Activated CD8-positive, alpha-beta memory T cell treated with anti-CD3 and anti-CD28 coated beads, Interleukin-2, amount 10 ng/mL, durations not matched to agents 7 days and 5 days (primary cell): ENCODE measurements at regions not wholly inside any gene's neighbourhood (a gene's known extent, or its start where the extent isn't known, plus 50 kb on each side); places are given as distances from the start of the nearest gene placed in this dataset.

ENCODE experiments used
- ATAC-seq: fragments of 150-1000 bp; cut with Tn5 transposase; one replicate; pipeline ENCODE4 v1.10.0; 2021; ENCODE audit warnings: moderate library complexity
- CTCF ChIA-PET: fragments of 350-600 bp; sonication (Branson Sonifier 250); formaldehyde crosslinking; loops from one replicate; lab custom pipeline; 2021; ENCODE audit warnings: antibody characterized with exemption; lab: Charles Lee
- DNase-seq: peaks from one replicate; pipeline ENCODE4 v3.0.0-alpha.2; 2020
- H3K27ac Mint-ChIP-seq: one replicate; pipeline ENCODE4 v1.8.0; 2021; ENCODE audit warnings: mild to moderate bottlenecking, mixed read lengths
- H3K27me3 Mint-ChIP-seq: one replicate; pipeline ENCODE4 v1.8.0; 2021; ENCODE audit warnings: mixed read lengths
- H3K36me3 Mint-ChIP-seq: one replicate; pipeline ENCODE4 v1.8.0; 2021; ENCODE audit warnings: mild to moderate bottlenecking, mixed read lengths
- H3K4me1 Mint-ChIP-seq: one replicate; pipeline ENCODE4 v1.8.0; 2021; ENCODE audit warnings: mixed read lengths
- H3K4me3 Mint-ChIP-seq: one replicate; pipeline ENCODE4 v1.8.0; 2021; ENCODE audit warnings: mild to moderate bottlenecking, moderate library complexity, mixed read lengths
- H3K9me3 Mint-ChIP-seq: one replicate; pipeline ENCODE4 v1.8.0; 2022; ENCODE audit warnings: low read depth, mixed read lengths

GRCh38 chr5:107121793-107122519 lies 548.8 kb downstream of the EFNA5 start:
- Mint-ChIP-seq H3K27ac (no peak overlapping the region), H3K4me3 (no peak overlapping the region), H3K36me3 (no peaks in the 10 kb centered on the region), H3K9me3 (no peaks in the 10 kb centered on the region), H3K27me3 (no peaks in the 10 kb centered on the region), H3K4me1 (no peaks in the 10 kb centered on the region)
- DNase-seq (no peak), ATAC-seq (no peak)
- CTCF ChIA-PET, result no interaction called here

GRCh38 chr5:107119656-107120055 lies 551.1 kb downstream of the EFNA5 start:
- DNase-seq (no peak), ATAC-seq (no peak)
- H3K4me3 Mint-ChIP-seq, result no peak overlapping the region
- no peaks in the 10 kb centered on the region for H3K9me3 Mint-ChIP-seq
- CTCF ChIA-PET, result no interaction called here
- no peak overlapping the region for H3K27ac Mint-ChIP-seq
- no peaks in the 10 kb centered on the region for H3K27me3 Mint-ChIP-seq
- H3K36me3 Mint-ChIP-seq, result no peaks in the 10 kb centered on the region
- H3K4me1 Mint-ChIP-seq, result no peaks in the 10 kb centered on the region

- no peaks in the 10 kb centered on the region for H3K36me3 Mint-ChIP-seq
- H3K4me1 Mint-ChIP-seq, result no peaks in the 10 kb centered on the region
- ATAC-seq (no peak), DNase-seq (no peak)
- H3K9me3 Mint-ChIP-seq, result no peaks in the 10 kb centered on the region
- H3K27me3 Mint-ChIP-seq, result no peaks in the 10 kb centered on the region
- H3K27ac Mint-ChIP-seq, result no peak overlapping the region
- CTCF ChIA-PET, result no interaction called here
- no peak overlapping the region for H3K4me3 Mint-ChIP-seq
Observed at GRCh38 chr5:107118184-107119019, 552.3 kb downstream of the EFNA5 start.

- Mint-ChIP-seq H3K4me3 (no peak overlapping the region), H3K36me3 (no peaks in the 10 kb centered on the region), H3K9me3 (peaks cover 2% of the 10 kb centered on the region), H3K27me3 (no peaks in the 10 kb centered on the region), H3K4me1 (no peaks in the 10 kb centered on the region), H3K27ac (no peak overlapping the region)
- ATAC-seq (no peak), DNase-seq (no peak)
- CTCF ChIA-PET, result no interaction called here
Observed at GRCh38 chr5:107112216-107112615, 558.5 kb downstream of the EFNA5 start.

GRCh38 chr5:107104040-107104995 lies 566.4 kb downstream of the EFNA5 start:
- Mint-ChIP-seq H3K36me3 (no peaks in the 10 kb centered on the region), H3K4me1 (no peaks in the 10 kb centered on the region), H3K27ac (no peak overlapping the region), H3K4me3 (no peak overlapping the region), H3K27me3 (no peaks in the 10 kb centered on the region), H3K9me3 (no peaks in the 10 kb centered on the region)
- CTCF ChIA-PET, result no interaction called here
- DNase-seq (no peak), ATAC-seq (no peak)

GRCh38 chr5:107103522-107103921 lies 567.2 kb downstream of the EFNA5 start:
- Mint-ChIP-seq H3K4me3 (no peak overlapping the region), H3K36me3 (no peaks in the 10 kb centered on the region), H3K27ac (no peak overlapping the region), H3K9me3 (no peaks in the 10 kb centered on the region), H3K4me1 (no peaks in the 10 kb centered on the region), H3K27me3 (no peaks in the 10 kb centered on the region)
- no peak for ATAC-seq
- DNase-seq, result no peak
- CTCF ChIA-PET, result no interaction called here

GRCh38 chr5:107100121-107100520 lies 570.6 kb downstream of the EFNA5 start:
- no peak for ATAC-seq
- H3K27ac Mint-ChIP-seq, result no peak overlapping the region
- no peaks in the 10 kb centered on the region for H3K9me3 Mint-ChIP-seq
- no peaks in the 10 kb centered on the region for H3K36me3 Mint-ChIP-seq
- CTCF ChIA-PET, result no interaction called here
- DNase-seq, result no peak
- H3K4me1 Mint-ChIP-seq, result no peaks in the 10 kb centered on the region
- H3K4me3 Mint-ChIP-seq, result no peak overlapping the region
- H3K27me3 Mint-ChIP-seq, result no peaks in the 10 kb centered on the region

- CTCF ChIA-PET, result no interaction called here
- no peaks in the 10 kb centered on the region for H3K27me3 Mint-ChIP-seq
- no peak for ATAC-seq
- H3K27ac Mint-ChIP-seq, result no peak overlapping the region
- H3K9me3 Mint-ChIP-seq, result no peaks in the 10 kb centered on the region
- no peaks in the 10 kb centered on the region for H3K36me3 Mint-ChIP-seq
- no peak overlapping the region for H3K4me3 Mint-ChIP-seq
- no peaks in the 10 kb centered on the region for H3K4me1 Mint-ChIP-seq
- no peak for DNase-seq
Observed at GRCh38 chr5:107099506-107099905, 571.2 kb downstream of the EFNA5 start.

GRCh38 chr5:107092695-107093094 lies 578.0 kb downstream of the EFNA5 start:
- Mint-ChIP-seq H3K36me3 (no peaks in the 10 kb centered on the region), H3K4me3 (no peak overlapping the region), H3K4me1 (no peaks in the 10 kb centered on the region), H3K27me3 (no peaks in the 10 kb centered on the region), H3K27ac (no peak overlapping the region), H3K9me3 (no peaks in the 10 kb centered on the region)
- ATAC-seq (no peak), DNase-seq (no peak)
- CTCF ChIA-PET, result no interaction called here

GRCh38 chr5:107090506-107090905 lies 580.2 kb downstream of the EFNA5 start:
- Mint-ChIP-seq H3K4me1 (no peaks in the 10 kb centered on the region), H3K27me3 (no peaks in the 10 kb centered on the region), H3K36me3 (no peaks in the 10 kb centered on the region), H3K9me3 (no peaks in the 10 kb centered on the region), H3K4me3 (no peak overlapping the region), H3K27ac (no peak overlapping the region)
- DNase-seq (no peak), ATAC-seq (no peak)
- CTCF ChIA-PET, result no interaction called here

- DNase-seq (no peak), ATAC-seq (no peak)
- Mint-ChIP-seq H3K9me3 (no peaks in the 10 kb centered on the region), H3K36me3 (no peaks in the 10 kb centered on the region), H3K27ac (no peak overlapping the region), H3K4me3 (no peak overlapping the region), H3K4me1 (no peaks in the 10 kb centered on the region), H3K27me3 (no peaks in the 10 kb centered on the region)
- CTCF ChIA-PET, result no interaction called here
Observed at GRCh38 chr5:107088907-107089306, 581.8 kb downstream of the EFNA5 start.

GRCh38 chr5:107085572-107085971 lies 585.2 kb downstream of the EFNA5 start:
- CTCF ChIA-PET, result no interaction called here
- H3K27ac Mint-ChIP-seq, result no peak overlapping the region
- DNase-seq (no peak), ATAC-seq (no peak)
- H3K4me3 Mint-ChIP-seq, result no peak overlapping the region
- no peaks in the 10 kb centered on the region for H3K9me3 Mint-ChIP-seq
- H3K4me1 Mint-ChIP-seq, result no peaks in the 10 kb centered on the region
- no peaks in the 10 kb centered on the region for H3K36me3 Mint-ChIP-seq
- no peaks in the 10 kb centered on the region for H3K27me3 Mint-ChIP-seq

- DNase-seq (no peak), ATAC-seq (no peak)
- H3K27ac Mint-ChIP-seq, result no peak overlapping the region
- no peaks in the 10 kb centered on the region for H3K36me3 Mint-ChIP-seq
- H3K27me3 Mint-ChIP-seq, result no peaks in the 10 kb centered on the region
- CTCF ChIA-PET, result no interaction called here
- H3K4me3 Mint-ChIP-seq, result no peak overlapping the region
- peaks cover 8% of the 10 kb centered on the region for H3K9me3 Mint-ChIP-seq
- no peaks in the 10 kb centered on the region for H3K4me1 Mint-ChIP-seq
Observed at GRCh38 chr5:107074996-107075395, 595.7 kb downstream of the EFNA5 start.
